HCT116 (cell line): ENCODE measurements at regions not wholly inside any gene's neighbourhood (a gene's known extent, or its start where the extent isn't known, plus 50 kb on each side); places are given as distances from the start of the nearest gene placed in this dataset.

Experiments used
- ATAC-seq: fragments of 200-7000 bp; cut with Tn5 transposase; 2 replicates; pipeline ENCODE4 v1.9.1; 2020; ENCODE audit warnings: mild to moderate bottlenecking, moderate library complexity
- BruUV-seq: library from RNA; stranded (reverse); fragments of 400-500 nt; replicated peaks from 2 replicates; lab custom pipeline; 2021; lab: Mats Ljungman, UMichigan
- CTCF ChIA-PET: fragments of 300-600 bp; sonication (Branson Sonifier 250); formaldehyde crosslinking; loops from one replicate; lab custom pipeline; 2021; ENCODE audit warnings: antibody characterized with exemption; lab: Charles Lee
- POLR2A ChIA-PET: fragments of 300-600, 350-600 bp; sonication (Branson Sonifier 250); formaldehyde crosslinking; loops from one replicate; lab custom pipeline; 2021; ENCODE audit warnings: antibody characterized with exemption; lab: Charles Lee
- RAD21 ChIA-PET, 2 experiments: fragments of 300-600 bp; sonication (Branson Sonifier 250); formaldehyde crosslinking; loops; one replicate each; lab custom pipeline; 2023; ENCODE audit warnings: low total read pairs in 2 of 2; ENCODE audit not compliant: uncharacterized antibody in 2 of 2, unreplicated experiment in 2 of 2, low non-redundant PET in 1 of 2; lab: Charles Lee
- DNase-seq: peaks from one replicate; pipeline ENCODE4 v3.0.0-alpha.2; 2010; ENCODE audit warnings: low read depth, low spot score
- H2AFZ ChIP-seq: fragments of 200-600 bp; shearing (Covaris generic), sonication (generic); 2 replicates; pipeline ENCODE4 v1.6.1; 2017; ENCODE audit warnings: low read depth, mixed run types, mixed read lengths, antibody characterized with exemption, low read length; ENCODE audit not compliant: poor library complexity, severe bottlenecking
- H3K27ac ChIP-seq: 2 replicates; pipeline ENCODE4 v1.5.1; 2012; ENCODE audit warnings: low read depth, low read length
- H3K27me3 ChIP-seq: fragments of 200-600 bp; sonication (generic); 2 replicates; pipeline ENCODE4 v1.6.1; 2016; ENCODE audit warnings: mixed run types, low read length, mixed read lengths; ENCODE audit not compliant: insufficient read depth
- H3K36me3 ChIP-seq, 2 experiments: fragments of 200-500 bp in 1 of 2; fragments of 200-600 bp in 1 of 2; sonication (Bioruptor generic) in 1 of 2; sonication (generic) in 1 of 2; 2 replicates each; pipeline versions ENCODE4 v1.5.1 to v1.6.1; 2014 to 2016; ENCODE audit warnings: low read length in 2 of 2, inconsistent platforms in 1 of 2, mixed read lengths in 1 of 2, mixed run types in 1 of 2; ENCODE audit not compliant: insufficient read depth in 2 of 2, control insufficient read depth in 1 of 2
- H3K4me1 ChIP-seq, 2 experiments: fragments of 200-600 bp in 1 of 2; sonication (generic) in 1 of 2; 2 replicates each; pipeline versions ENCODE4 v1.5.1 to v1.6.1; 2012 to 2017; ENCODE audit warnings: low read length in 2 of 2, inconsistent platforms in 1 of 2, mild to moderate bottlenecking in 1 of 2, mixed read lengths in 1 of 2, mixed run types in 1 of 2, moderate library complexity in 1 of 2; ENCODE audit not compliant: insufficient read depth in 2 of 2, control insufficient read depth in 1 of 2
- H3K4me2 ChIP-seq: fragments of 200-600 bp; sonication (generic); 2 replicates; pipeline ENCODE4 v1.6.1; 2017; ENCODE audit warnings: mixed run types, low read length, mixed read lengths
- H3K4me3 ChIP-seq, 2 experiments: fragments of 200-600 bp in 1 of 2; sonication (generic) in 1 of 2; replicated peaks in 1 of 2; 2 replicates each; pipeline ENCODE4 v1.5.1; 2011 to 2016; ENCODE audit warnings: low read length in 2 of 2, control low read depth in 1 of 2, low read depth in 1 of 2, mild to moderate bottlenecking in 1 of 2, mixed read lengths in 1 of 2, mixed run types in 1 of 2
- H3K79me2 ChIP-seq: fragments of 200-600 bp; sonication (generic); 2 replicates; pipeline ENCODE4 v1.6.1; 2017; ENCODE audit warnings: mild to moderate bottlenecking, mixed run types, low read length, moderate library complexity, mixed read lengths; ENCODE audit not compliant: insufficient read depth
- H3K9ac ChIP-seq: fragments of 200-600 bp; sonication (generic); 2 replicates; pipeline ENCODE4 v1.6.1; 2016; ENCODE audit warnings: low read length, mixed read lengths
- H3K9me2 ChIP-seq: fragments of 200-600 bp; sonication (generic), shearing (Covaris generic); 2 replicates; pipeline ENCODE4 v1.6.1; 2017; ENCODE audit warnings: mixed run types, mild to moderate bottlenecking, moderate library complexity; ENCODE audit not compliant: insufficient read depth
- H3K9me3 ChIP-seq, 2 experiments: fragments of 200-500 bp in 1 of 2; fragments of 200-600 bp in 1 of 2; sonication (Bioruptor generic) in 1 of 2; sonication (generic) in 1 of 2; 2 replicates each; pipeline ENCODE4 v1.6.1; 2014 to 2017; ENCODE audit warnings: low read length in 2 of 2, mixed read lengths in 2 of 2, inconsistent platforms in 1 of 2, low read depth in 1 of 2, mild to moderate bottlenecking in 1 of 2, mixed run types in 1 of 2, moderate library complexity in 1 of 2; ENCODE audit not compliant: control insufficient read depth in 1 of 2, insufficient read depth in 1 of 2
- H4K20me1 ChIP-seq: fragments of 200-600 bp; sonication (generic), shearing (Covaris generic); 2 replicates; pipeline ENCODE4 v1.6.1; 2017; ENCODE audit warnings: mixed run types, mild to moderate bottlenecking, moderate library complexity; ENCODE audit not compliant: insufficient read depth
- ATF3 ChIP-seq: IDR thresholded peaks from 2 replicates; pipeline ENCODE4 v1.6.1; 2012
- CEBPB ChIP-seq: IDR thresholded peaks from 2 replicates; pipeline ENCODE4 v1.6.1; 2012; ENCODE audit warnings: low read depth
- CTCF ChIP-seq, 3 experiments: fragments of 200-600 bp in 1 of 3; sonication (generic) in 1 of 3; IDR thresholded peaks in 2 of 3; conservative IDR thresholded peaks in 1 of 3; 2 replicates each; pipeline ENCODE4 v1.5.1; 2012 to 2017; ENCODE audit warnings: low read depth in 2 of 3, low read length in 2 of 3, antibody characterized with exemption in 1 of 3, borderline replicate concordance in 1 of 3, control low read depth in 1 of 3, mild to moderate bottlenecking in 1 of 3, mixed read lengths in 1 of 3, mixed run types in 1 of 3, moderate library complexity in 1 of 3; ENCODE audit not compliant: insufficient read depth in 1 of 3
- EGR1 ChIP-seq: IDR thresholded peaks from 2 replicates; pipeline ENCODE4 v1.6.1; 2012; ENCODE audit warnings: low read depth
- FOSL1 ChIP-seq: IDR thresholded peaks from 2 replicates; pipeline ENCODE4 v1.6.1; 2012; ENCODE audit warnings: low read depth
- JUND ChIP-seq: IDR thresholded peaks from 2 replicates; pipeline ENCODE4 v1.6.1; 2012
- YY1 ChIP-seq: IDR thresholded peaks from 2 replicates; pipeline ENCODE4 v1.6.1; 2011; ENCODE audit warnings: low read length, low read depth, moderate library complexity, mild to moderate bottlenecking; ENCODE audit not compliant: insufficient replicate concordance; ENCODE audit errors: extremely low read depth
- ZFX ChIP-seq: fragments of 450-650 bp; IDR thresholded peaks from 2 replicates; pipeline ENCODE4 v1.6.1; 2017
- ZNF274 ChIP-seq: fragments of 200-500 bp; sonication (Bioruptor generic); IDR thresholded peaks from 2 replicates; pipeline ENCODE4 v1.6.1; 2014; ENCODE audit warnings: mild to moderate bottlenecking, low read depth, low read length, inconsistent platforms
- intact Hi-C: fragments of 100-400 bp; cut with micrococcal nuclease; formaldehyde crosslinking; loops from 2 replicates; pipeline ENCODE4 v1.10.0; 2022
- TF ChIP-seq, protein P1 (sequence below): IDR thresholded peaks from 2 replicates; pipeline ENCODE4 v1.6.1; 2012

GRCh38 chr11:116172851-116173250 is 599.9 kb downstream of the BUD13 start:
- H3K79me2 ChIP-seq, result no peaks in the 10 kb centered on the region
- no peak for TF ChIP-seq CEBPB
- TF ChIP-seq JUND, result no peak
- no peak for TF ChIP-seq ATF3
- TF ChIP-seq CTCF (IDR thresholded peaks at IDR 0.05 in 2 of 3, conservative IDR thresholded peaks at IDR 0.05 in 1 of 3; ENCODE audit: borderline replicate concordance in 1 of 3, insufficient read depth in 1 of 3, low read depth in 2 of 3, low read length in 2 of 3), result no peak
- no peak for TF ChIP-seq FOSL1
- no peak for TF ChIP-seq YY1
- TF ChIP-seq, protein P1, sequence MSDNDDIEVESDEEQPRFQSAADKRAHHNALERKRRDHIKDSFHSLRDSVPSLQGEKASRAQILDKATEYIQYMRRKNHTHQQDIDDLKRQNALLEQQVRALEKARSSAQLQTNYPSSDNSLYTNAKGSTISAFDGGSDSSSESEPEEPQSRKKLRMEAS, result no peak
- no peak for TF ChIP-seq ZFX
- TF ChIP-seq ZNF274, result no peak
- no peak for TF ChIP-seq EGR1
- H3K4me1 ChIP-seq, result no peaks in the 10 kb centered on the region
- H3K4me2 ChIP-seq, result no peak overlapping the region
- no peaks in the 10 kb centered on the region for H4K20me1 ChIP-seq
- H3K36me3 ChIP-seq, result no peaks in the 10 kb centered on the region
- intact Hi-C loops, result no loop called here
- ATAC-seq (no peak), DNase-seq (no peak)
- no peak overlapping the region for H3K27ac ChIP-seq
- H3K9me3 ChIP-seq, result no peaks in the 10 kb centered on the region
- POLR2A ChIA-PET, result no interaction called here
- no peak overlapping the region for H3K4me3 ChIP-seq
- H3K9me2 ChIP-seq, result no peaks in the 10 kb centered on the region
- peaks cover 7% of the 10 kb centered on the region; the same call in 1 of the 2 replicates for H3K27me3 ChIP-seq
- RAD21 ChIA-PET, result no interaction called here
- CTCF ChIA-PET, result no interaction called here
- no TSS peak for BruUV-seq
- H2AFZ ChIP-seq, result no peak overlapping the region
- H3K9ac ChIP-seq, result no peak overlapping the region
